T47D (cell line): ENCODE measurements at regions not wholly inside any gene's neighbourhood (a gene's known extent, or its start where the extent isn't known, plus 50 kb on each side); places are given as distances from the start of the nearest gene placed in this dataset.
"Not testable (repeated sequence)": the region's sequence is repeated elsewhere in the genome, so short reads cannot be mapped to it uniquely, and the experiment has no call there.

ENCODE experiments used
- DNase-seq, 2 experiments: peaks; one replicate each; pipeline versions ENCODE4 v3.0.0 to v3.0.0-alpha.2; 2011 to 2012; ENCODE audit warnings: low read depth in 1 of 2, low spot score in 1 of 2
- JUND ChIP-seq: IDR thresholded peaks from 2 replicates; pipeline ENCODE4 v1.6.1; 2012; ENCODE audit warnings: low read depth
- in situ Hi-C: cut with HindIII; loops from 2 replicates; pipeline ENCODE4 v1.10.0; 2016; ENCODE audit warnings: low sequenced_read_pairs, low pct_unique_long_range_greater_than_20kb

GRCh38 chr7:19920166-19920565 lies 146.7 kb upstream of the TMEM196 start:
- no peak for TF ChIP-seq JUND
- in situ Hi-C loops = no loop called here
- no peak for DNase-seq

GRCh38 chr7:19919261-19920095 lies 146.1 kb upstream of the TMEM196 start:
- DNase-seq = no peak
- in situ Hi-C loops = no loop called here
- TF ChIP-seq JUND = no peak

- TF ChIP-seq JUND = no peak
- no peak for DNase-seq
- in situ Hi-C loops = no loop called here
Measured at GRCh38 chr7:19916046-19916445, 142.6 kb upstream of the TMEM196 start.

GRCh38 chr7:19915596-19915995 lies 142.2 kb upstream of the TMEM196 start:
- TF ChIP-seq JUND = no peak
- DNase-seq = no peak
- in situ Hi-C loops = no loop called here

- no peak for TF ChIP-seq JUND
- in situ Hi-C loops = no loop called here
- DNase-seq = no peak
Measured at GRCh38 chr7:19914866-19915265, 141.4 kb upstream of the TMEM196 start.

GRCh38 chr7:19900118-19900517 lies 126.7 kb upstream of the TMEM196 start:
- DNase-seq = no peak
- TF ChIP-seq JUND = no peak
- in situ Hi-C loops = no loop called here

- no peak for DNase-seq
- in situ Hi-C loops = no loop called here
- TF ChIP-seq JUND = no peak
Measured at GRCh38 chr7:19899529-19899928, 126.1 kb upstream of the TMEM196 start.

- DNase-seq, in situ Hi-C loops: not testable (repeated sequence)
Measured at GRCh38 chr7:19882893-19883292, 109.5 kb upstream of the TMEM196 start.

- TF ChIP-seq JUND = no peak
- in situ Hi-C loops = no loop called here
- DNase-seq = no peak
Measured at GRCh38 chr7:19872094-19872493, 98.7 kb upstream of the TMEM196 start.

GRCh38 chr7:19871102-19871501 lies 97.7 kb upstream of the TMEM196 start:
- TF ChIP-seq JUND = no peak
- in situ Hi-C loops = no loop called here
- DNase-seq = no peak

- no peak for TF ChIP-seq JUND
- in situ Hi-C loops = no loop called here
- DNase-seq = no peak
Measured at GRCh38 chr7:19869979-19870378, 96.6 kb upstream of the TMEM196 start.

GRCh38 chr7:19853261-19853832 lies 79.9 kb upstream of the TMEM196 start:
- in situ Hi-C loops = no loop called here
- no peak for TF ChIP-seq JUND
- no peak for DNase-seq

- no peak for TF ChIP-seq JUND
- in situ Hi-C loops = no loop called here
- no peak for DNase-seq
Measured at GRCh38 chr7:19852192-19852591, 78.8 kb upstream of the TMEM196 start.
